SW480 (cell line): ENCODE measurements at regions not wholly inside any gene's neighbourhood (a gene's known extent, or its start where the extent isn't known, plus 50 kb on each side); places are given as distances from the start of the nearest gene placed in this dataset.

ENCODE experiments used
- DNase-seq: peaks from one replicate; pipeline ENCODE4 v3.0.0-alpha.2; 2016; ENCODE audit warnings: low spot score

GRCh38 chr10:88060762-88061161 is 197.3 kb downstream of the PTEN start:
- no peak for DNase-seq

- no peak for DNase-seq
Observed at GRCh38 chr10:88062385-88062784, 199.0 kb downstream of the PTEN start.

- DNase-seq, result no peak
Observed at GRCh38 chr10:88062798-88063472, 199.5 kb downstream of the PTEN start.

GRCh38 chr10:88063861-88064557 is 200.6 kb downstream of the PTEN start:
- DNase-seq, result no peak

GRCh38 chr10:88064608-88065382 is 201.4 kb downstream of the PTEN start:
- no peak for DNase-seq

GRCh38 chr10:88065383-88066049 is 202.1 kb downstream of the PTEN start:
- DNase-seq, result no peak

- no peak for DNase-seq
Observed at GRCh38 chr10:88066319-88066718, 202.9 kb downstream of the PTEN start.

- no peak for DNase-seq
Observed at GRCh38 chr10:88066876-88067275, 203.5 kb downstream of the PTEN start.

- DNase-seq, result no peak
Observed at GRCh38 chr10:88067737-88068136, 204.3 kb downstream of the PTEN start.

GRCh38 chr10:88069338-88069737 is 205.9 kb downstream of the PTEN start:
- no peak for DNase-seq

- no peak for DNase-seq
Observed at GRCh38 chr10:88070080-88070880, 206.9 kb downstream of the PTEN start.

- no peak for DNase-seq
Observed at GRCh38 chr10:88071879-88072278, 208.5 kb downstream of the PTEN start.

- no peak for DNase-seq
Observed at GRCh38 chr10:88073682-88074081, 210.3 kb downstream of the PTEN start.

- DNase-seq, result no peak
Observed at GRCh38 chr10:88074971-88075370, 211.5 kb downstream of the PTEN start.

GRCh38 chr10:88076027-88076880 is 212.8 kb downstream of the PTEN start:
- no peak for DNase-seq

GRCh38 chr10:88077977-88078376 is 214.6 kb downstream of the PTEN start:
- DNase-seq, result no peak

GRCh38 chr10:88080213-88080612 is 216.8 kb downstream of the PTEN start:
- DNase-seq, result peak; percentile 31

- no peak for DNase-seq
Observed at GRCh38 chr10:88081457-88082054, 218.1 kb downstream of the PTEN start.

GRCh38 chr10:88082391-88082790 is 219.0 kb downstream of the PTEN start:
- DNase-seq, result no peak
